MV-4-11 (cell line): ENCODE measurements at regions not wholly inside any gene's neighbourhood (a gene's known extent, or its start where the extent isn't known, plus 50 kb on each side); places are given as distances from the start of the nearest gene placed in this dataset.

Experiments used
- DNase-seq: peaks from one replicate; lab custom pipeline; 2025; lab: John Stamatoyannopoulos, UW

DNA sequence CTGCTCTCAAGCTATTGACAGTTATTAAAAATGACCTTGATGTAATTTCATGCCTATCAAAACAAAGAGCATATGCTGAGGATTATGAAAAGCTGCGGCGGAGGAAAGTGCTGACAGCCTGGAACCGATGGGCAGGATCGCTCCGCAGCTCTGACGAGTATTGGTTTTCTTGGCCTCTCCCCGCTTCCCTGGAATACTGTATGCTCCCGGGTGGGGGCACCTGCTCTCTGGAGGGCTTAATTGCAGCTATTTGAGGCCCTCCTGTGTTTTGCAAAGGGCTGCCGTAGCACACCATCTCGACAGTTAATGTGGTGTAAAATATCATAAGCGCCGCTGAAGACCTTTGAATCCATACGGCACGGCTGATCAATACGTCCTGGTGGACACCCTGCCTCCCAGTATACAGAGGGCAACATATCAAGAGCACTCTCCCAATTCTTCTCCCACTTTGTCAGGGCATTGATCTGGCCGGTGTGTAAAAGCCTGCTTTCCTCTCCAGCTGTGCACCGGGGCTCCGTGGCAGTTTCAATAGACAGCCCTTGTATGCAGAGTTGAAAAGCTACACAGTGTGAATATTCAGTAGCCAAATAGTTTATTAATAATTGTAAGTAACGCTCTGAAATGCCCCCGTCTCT lies 662.4 kb downstream of the GALR1 start:
- no peak for DNase-seq

DNA sequence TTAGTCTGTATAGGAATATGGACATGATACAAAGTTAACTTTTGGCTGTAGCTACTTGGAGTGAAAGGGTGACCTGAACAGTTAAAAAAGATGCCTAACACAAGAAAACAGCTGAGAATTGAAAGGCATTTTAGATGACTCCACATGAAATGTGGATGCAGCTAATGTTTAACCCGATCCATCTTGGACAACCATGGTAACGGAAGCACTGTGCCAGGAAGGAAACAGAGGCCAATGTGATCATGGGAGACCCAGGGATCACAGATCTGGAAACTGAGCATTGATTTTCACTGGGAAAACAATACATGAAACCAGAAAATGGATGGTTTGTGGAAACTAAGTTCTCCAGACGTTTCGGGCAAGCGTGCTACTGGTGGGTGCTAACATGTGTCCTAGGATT lies 669.1 kb downstream of the GALR1 start:
- DNase-seq: no peak

DNA sequence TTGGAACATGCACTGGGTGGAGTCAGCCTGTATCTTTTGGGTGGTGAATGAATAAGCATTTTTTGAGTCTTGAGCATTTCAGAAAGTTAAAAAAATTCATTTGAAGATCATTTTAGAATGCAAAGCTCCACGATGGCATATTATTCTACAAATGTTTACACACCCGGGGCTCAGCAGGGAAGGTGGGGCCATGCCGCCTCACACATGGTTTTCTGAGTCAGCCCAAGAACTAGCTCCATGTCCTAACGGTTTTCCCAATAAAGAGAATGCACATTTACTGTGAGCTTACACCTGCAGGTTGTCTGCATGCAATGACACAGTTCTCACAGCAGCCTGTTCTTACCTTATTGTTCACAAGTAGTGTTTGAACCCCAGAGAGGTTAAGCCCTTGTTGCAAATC lies 670.3 kb downstream of the GALR1 start:
- no peak for DNase-seq

DNA sequence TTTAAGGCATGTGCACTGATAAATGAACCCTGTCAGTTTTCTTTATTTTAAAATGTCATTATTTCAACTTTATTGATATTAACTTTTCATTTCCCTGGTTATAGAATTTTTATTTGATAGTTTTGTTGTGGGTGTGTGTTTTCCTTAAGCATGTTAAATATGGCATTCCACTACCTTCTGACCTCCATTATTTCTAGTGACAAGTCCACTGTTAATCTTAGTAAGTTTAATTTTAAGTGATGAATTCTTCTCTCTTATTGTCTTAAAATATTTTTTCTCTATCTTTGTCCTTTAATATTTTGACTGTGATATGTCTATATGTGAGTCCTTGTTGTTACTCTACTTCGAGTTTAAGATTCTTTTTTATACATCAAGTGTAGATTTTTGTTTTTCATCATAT lies 685.7 kb downstream of the GALR1 start:
- DNase-seq: no peak

DNA sequence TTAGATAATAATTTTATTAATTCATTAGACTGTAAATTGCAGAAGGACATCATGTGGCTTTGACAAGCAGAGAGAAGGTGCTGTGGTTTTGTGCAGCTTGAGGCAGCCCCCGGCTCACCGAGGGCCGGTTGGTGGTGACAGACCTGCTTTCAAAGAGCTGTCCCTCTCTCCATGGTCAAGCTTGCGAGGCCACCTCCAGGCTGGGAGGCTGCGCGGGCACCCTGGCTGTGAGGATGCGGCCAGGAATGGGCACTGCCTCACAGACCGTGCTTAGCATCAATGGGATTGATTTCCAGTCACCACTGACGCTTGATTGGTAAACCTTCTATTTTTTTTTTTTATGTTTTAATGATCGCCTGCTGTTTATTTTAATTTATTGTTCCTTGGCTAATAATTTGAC lies 690.9 kb downstream of the GALR1 start:
- no peak for DNase-seq

DNA sequence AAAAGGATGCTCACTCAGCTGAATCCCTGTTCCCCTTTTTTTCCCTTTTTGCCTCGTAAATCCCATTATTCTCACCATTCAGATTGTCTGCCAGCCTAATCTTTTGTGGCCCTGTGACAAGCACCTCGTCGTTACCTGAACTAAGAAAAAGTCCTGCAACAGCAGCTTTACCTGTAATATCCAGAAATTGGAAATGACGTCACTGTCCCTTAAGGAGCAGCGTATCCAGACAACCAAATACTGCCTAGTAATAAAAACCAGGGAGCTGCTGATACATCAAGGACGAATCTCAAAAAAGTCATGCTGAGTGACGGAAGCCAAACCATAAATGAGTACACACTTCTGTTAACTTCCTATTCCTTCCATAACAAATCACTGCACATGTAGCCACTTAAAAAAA lies 694.9 kb downstream of the GALR1 start:
- no peak for DNase-seq

DNA sequence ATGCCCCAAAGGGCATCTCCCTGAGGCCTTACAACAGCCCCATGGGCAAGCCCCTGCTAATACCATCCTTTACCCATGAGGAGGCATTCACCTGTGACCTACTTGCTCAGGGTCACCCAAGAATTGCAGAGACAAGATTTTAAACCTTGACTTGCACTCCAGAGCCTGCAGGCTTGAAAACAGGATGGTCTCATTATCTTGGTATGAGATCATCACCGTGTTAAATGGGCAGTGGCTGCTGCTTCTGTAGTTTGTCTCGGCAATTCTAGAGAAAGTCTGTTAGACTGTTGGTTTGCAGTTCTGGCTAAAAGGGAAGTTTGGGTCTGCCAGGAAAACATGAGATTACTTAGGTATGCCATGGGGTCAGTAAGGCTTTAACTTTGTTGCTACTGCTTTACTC lies 698.9 kb downstream of the GALR1 start:
- DNase-seq: no peak

DNA sequence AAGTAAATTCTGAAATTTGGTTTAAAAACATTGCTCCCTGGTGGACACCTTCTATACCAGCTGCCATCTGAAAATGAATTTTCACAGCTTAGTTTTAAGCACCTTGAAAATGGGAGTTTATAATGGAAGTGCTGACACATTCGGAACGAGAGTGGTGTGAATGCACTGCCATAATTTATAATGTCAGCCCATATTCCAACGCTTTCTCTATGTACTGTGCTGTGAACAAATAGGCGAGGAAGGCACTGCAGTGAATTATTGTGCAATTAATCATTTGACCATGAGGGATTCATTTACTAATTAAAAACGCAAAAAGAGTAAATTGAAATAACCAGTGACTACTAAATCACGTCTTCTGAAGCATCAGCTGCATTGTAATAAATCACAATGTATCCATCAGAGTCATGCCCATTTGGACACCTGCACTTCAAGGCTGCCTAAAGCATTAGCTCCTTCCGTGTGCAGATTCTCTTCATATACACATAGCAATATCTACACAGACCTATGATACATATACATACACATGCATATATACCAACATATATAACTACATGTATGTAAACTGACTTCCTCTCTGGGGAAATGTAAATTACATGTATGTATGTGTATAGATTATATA lies 699.8 kb downstream of the GALR1 start:
- no peak for DNase-seq

DNA sequence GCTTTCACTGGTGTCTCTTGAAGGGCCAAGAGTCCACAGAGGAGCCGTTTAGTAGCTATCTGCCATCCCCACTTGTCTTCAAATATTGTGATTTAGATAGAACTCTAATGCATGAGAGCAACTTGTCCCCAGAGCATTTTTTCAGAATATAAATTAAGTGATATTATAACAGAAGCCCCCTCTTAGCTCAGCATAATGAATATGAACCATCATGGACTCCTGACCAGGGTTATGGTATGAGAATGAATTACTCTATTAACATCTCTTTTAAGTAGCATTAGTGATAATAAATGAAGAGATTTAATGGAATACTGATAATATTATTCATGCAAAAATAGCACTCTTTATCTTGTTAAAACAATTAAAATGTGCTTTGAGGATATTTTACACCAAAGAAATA lies 709.6 kb downstream of the GALR1 start:
- no peak for DNase-seq

DNA sequence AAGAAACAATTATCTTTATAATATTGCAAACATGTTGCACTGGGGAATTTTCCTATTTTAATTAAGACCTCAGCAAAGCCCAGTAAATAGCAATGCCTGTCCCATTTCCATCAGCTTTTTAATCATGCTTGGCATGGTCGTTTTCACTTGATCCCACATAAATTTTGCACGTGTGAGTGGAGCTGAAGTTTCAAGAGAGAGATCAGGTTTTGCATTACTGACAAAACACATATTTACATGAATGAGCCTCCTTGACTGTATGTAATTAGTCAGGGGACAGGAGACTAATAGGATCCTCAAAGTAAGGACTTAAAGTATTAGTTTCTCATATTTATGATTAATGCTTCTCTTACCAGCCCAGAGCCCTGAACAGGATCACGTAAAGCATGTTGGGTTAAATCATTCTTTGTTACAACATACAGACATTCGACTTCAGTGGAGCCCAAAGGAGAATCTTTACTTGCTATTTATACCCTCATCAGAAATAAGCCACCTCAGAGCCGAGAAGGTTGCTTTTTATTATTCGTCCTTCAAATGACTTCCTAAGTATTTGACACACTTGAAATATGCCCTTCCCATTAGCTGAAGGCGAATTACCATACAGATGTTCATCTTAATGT lies 711.3 kb downstream of the GALR1 start:
- no peak for DNase-seq

DNA sequence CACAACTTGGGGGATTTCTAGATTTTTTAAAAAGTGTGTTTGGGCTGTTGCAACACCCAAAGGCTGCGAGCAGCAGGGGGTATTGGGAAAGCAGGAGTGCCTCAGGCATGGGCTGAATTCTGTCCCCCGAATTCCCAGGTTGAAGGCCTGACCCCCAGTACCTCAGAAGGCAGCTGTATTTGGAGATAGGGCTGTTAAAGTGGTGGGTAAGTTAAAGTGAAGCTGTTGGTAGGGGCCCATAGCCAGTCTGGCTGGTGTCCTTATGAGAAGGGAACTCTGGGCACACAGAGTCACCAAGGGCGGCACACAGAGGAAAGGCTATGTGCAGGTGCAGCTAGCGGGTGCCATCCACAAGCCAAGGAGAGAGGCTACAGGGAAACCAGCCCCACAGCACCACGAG lies 717.4 kb downstream of the GALR1 start:
- no peak for DNase-seq

DNA sequence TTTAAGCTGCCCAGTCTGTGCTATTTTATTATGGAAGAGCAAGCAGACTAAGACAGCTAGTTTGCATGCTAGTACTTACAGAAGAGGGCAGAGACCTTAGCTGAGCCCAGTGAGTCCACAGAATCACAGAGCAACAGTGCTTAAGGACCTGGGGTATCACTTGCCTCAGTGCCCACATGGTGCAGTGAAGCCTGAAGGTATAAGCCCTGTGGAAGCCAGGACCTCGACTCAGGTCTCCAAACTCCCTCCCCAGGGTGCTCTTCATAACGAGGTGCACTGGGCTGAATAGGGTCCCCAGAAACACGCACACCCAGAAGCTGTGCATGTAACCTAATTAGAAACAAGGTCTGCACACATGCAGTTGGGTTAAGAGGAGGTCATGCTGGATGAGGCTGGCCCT lies 718.1 kb downstream of the GALR1 start:
- no peak for DNase-seq

DNA sequence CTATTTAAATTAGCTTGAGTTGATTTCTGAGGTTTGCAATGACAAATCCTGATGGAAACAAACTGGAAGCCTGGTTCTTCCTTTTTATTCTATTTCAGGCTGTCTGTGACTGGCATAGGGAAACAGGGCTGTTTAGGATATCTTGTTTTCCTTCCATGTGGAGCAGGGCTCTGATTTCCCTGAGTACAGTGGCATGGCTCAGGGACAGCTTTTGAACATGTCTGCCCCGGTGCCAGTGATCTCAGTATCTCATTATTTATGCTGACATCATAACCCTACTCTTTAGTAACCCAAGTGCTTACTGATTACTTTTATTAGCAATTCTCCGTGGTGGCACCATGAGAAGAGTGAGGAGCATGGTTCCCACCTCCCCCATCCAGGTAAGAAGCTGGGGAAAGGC lies 720.3 kb downstream of the GALR1 start:
- no peak for DNase-seq

DNA sequence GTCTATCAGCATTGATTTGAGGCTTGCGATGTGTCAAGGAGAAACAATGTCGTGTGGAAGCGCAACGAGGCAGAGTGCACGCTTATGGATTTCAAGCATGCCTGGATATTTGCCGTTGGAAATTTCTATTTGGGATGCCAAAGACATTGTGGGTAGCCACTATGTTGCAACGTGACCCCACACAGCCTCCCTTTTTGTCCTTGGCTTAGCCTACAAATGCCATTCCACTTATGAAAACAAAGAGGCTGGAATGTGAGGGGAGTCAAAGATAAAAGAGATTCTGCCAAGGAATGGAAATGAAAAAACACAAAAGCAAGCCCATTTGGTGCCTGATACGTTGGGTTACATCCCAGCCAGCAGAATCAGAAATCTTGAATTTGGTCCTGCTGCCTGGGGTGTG lies 721.2 kb downstream of the GALR1 start:
- DNase-seq: no peak

DNA sequence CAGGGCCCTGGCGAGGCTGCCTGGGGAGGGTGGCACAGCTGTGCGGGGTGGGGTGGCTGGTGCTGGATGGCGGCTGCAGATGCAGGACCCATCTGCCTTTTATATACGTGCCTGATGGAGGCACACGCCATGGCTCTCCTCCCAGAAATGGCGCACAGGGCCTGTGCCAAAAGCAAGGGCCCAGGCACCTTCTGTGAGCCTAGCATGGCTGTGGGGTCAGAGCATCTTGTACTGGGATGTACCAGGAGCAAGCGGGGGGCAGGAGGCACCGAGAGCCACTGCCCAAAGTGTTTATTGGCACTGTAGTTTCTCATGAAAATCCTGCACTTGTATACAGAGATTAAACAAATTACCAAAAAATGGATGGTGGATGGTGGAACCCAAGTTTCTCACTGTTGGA lies 724.1 kb downstream of the GALR1 start:
- DNase-seq: no peak

DNA sequence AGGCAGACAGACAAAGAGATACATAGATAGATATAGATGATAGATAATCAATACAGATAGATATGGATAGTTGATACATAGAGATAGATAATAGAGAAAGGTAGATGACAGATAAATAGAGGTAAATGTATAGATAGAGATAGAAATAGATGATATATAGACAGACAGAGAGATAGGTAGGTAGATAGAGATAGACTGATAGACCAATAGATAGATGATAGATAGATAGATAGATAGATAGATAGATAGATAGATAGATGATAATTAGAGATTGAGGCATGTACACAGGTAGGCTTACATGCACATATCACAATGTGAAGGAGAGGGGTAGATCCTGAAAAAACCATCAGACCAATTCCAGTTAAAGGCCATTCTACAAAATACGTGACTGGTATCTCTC lies 724.7 kb downstream of the GALR1 start:
- no peak for DNase-seq

DNA sequence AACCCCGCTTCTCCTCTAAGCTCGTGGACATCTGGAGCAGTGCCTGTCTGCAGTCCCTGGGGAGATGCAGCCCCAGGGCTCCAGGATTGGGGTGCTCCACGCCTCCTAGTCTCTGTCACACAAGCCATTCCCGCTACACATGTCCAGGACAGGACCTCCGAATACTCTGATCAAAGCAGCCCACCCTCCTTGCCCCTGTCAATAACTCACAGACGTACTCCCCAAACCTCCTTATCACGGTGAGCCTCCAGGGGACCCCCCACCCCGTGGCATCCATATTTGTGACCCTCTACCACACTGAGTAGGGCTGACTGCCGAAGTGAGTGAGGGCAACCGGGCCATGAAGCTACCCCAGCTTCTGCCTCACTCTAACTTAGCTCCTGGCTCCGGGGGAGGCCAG lies 727.7 kb downstream of the GALR1 start:
- no peak for DNase-seq

DNA sequence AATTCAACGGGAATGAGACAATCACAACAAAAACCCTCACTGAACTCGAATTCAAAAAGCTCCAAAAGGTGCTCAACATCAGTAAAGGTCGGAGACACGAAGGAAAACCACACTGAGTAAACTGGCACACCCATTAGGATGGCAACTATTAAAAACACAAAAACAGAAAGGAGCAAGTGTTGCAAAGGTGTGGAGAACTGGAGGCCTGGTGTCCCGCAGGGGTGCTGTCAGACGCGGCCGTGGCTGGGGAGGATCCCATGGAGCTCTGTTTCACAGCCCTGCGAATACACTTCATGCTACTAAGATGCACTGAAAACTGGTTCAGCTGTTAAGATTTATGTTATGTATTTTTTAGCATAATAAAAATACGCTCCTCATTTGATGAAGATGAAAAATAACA lies 730.6 kb downstream of the GALR1 start:
- DNase-seq: no peak

DNA sequence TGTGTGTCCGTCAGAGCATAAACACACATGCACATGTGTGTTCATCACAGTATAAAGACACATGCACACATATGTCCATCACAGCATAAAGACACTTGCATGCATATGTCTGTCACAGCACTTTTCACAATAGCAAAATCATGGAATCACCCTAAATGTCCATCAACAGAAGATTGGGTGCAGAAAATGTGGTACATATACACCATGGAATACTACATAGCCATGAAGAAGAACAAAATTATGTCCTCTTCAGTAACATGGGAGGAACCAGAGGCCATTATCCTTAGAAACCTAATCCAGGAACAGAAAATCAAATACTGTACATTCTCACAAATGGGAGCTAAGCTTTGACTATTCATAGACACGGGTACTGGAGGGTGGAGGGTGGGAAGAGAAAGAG lies 732.2 kb downstream of the GALR1 start:
- DNase-seq: no peak

DNA sequence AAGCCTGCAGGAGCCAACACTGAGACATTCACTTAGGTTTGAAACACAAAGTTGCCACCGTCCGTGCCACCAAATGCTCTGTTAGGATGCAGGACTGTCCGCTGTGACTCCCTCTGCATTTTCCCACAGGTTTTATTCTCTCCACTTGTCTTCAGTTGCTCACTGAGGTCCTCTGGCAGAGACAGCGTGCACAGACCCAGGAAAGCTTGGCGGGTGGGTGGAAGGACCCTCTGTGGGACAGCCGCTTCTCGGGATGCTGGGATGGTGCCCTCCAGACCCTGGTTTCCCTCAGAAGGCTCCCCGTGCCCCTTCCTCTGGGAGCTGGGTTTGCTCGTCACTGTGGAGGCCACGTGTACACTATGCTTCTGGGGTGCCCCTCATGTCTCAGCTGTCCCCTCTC lies 733.6 kb downstream of the GALR1 start:
- DNase-seq: no peak

DNA sequence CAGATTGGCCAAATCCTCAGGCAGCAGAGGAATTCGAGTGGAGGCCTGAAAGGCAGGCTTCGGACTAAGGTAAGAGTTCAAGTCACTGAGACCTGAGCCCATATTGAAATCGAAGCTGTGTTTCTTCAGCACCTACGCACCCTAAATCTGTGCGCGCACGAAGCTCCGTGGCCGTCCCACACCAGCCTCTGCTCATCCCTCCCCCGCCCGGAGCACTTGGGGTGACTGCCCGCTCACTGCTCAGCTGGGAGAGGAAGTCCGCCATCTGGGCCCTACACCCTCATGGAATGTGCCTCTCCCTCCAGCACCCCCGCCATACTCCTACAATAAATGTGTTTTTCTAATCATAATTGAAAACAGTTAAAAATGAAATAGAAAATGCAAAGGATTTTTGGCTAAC lies 734.5 kb downstream of the GALR1 start:
- no peak for DNase-seq

DNA sequence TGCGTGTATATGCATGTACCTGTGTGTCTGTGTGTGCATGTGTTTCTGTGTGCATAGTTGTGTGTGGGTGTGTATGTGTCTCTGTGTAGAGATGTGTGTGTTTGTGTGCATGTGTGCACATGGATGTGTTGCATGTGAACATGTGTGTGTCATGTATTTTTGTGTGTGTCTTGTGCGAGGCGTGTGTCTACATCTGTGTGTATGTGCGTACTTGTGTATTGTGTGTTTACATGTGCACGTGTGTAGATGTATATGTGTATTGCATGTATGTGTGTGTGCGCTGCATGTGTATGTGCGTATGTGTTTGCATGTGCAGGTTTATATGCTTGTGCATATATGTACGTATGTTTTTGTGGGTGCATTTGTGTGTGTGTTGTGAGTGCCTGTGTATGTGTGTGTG lies 735.2 kb downstream of the GALR1 start:
- DNase-seq: no peak

DNA sequence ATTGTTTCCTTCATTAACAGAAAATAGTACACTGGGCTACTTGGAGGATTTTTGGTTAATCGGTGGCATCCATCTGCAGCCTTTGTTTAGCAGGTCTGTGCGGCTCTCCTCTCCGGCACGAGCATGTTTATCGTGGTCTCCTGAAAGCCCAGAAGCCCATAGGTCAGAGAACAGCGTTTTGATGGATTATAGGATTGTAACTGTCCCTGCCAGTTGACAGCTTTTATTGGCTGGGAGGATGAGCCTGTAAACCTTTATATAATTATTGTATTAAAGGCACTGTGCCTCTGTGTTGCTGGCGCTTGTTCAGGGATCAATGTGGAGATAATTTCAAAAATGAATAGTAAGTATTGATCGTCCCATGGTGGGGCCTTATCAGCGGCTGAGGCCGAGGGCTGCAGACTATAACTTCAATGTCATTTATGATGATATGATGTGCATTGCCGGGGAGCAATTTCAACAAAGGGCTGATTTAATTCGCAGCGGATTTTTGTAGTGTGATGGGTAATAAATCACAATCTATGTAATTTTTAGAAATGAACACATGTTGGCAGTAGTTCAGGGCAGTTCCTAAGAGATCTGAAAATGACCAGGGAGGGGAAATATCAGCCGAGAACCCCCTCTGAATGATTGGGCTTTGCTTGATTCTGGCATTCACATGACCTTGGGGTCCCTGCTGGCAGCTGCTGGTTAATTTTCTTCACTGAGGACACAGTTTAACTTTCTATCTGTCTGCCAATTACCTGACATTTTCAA lies 736.1 kb downstream of the GALR1 start:
- DNase-seq: no peak
